ENCODE measurements at regions not wholly inside any gene's neighbourhood (a gene's known extent, or its start where the extent isn't known, plus 50 kb on each side); places are given as distances from the start of the nearest gene placed in this dataset.

DNA sequence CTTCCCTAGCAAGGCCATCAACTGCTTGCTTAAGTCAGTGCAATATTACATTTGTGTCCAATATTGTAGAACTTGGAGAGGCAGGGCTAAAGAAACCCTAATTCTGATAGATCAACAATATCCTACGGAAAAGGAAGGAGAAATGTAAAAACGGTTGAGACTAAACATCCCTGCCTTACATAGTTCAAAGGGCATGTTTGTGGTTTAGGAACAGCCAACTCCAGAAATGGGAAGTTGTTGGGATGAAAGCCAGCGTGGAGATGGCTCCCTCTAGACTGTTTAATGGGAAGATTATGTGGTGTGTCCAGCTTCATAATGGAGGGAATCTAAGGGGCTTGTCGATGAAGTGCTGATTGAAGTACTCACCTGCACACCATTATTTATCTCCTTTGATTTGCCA lies 145.3 kb upstream of the TENT5A start:
- TF ChIP-seq CTCF (conservative IDR thresholded peaks at IDR 0.05; ENCODE audit: low read depth, low read length), result no peak
- no peak for TF ChIP-seq EZH2 (IDR thresholded peaks at IDR 0.05; ENCODE audit: low read length, unreplicated experiment)
- TF ChIP-seq EZH2phosphoT487 (IDR thresholded peaks at IDR 0.05; ENCODE audit: borderline replicate concordance, low read length), result no peak
